Forelimb muscle (tissue), 1 donor: ENCODE measurements at regions not wholly inside any gene's neighbourhood (a gene's known extent, or its start where the extent isn't known, plus 50 kb on each side); places are given as distances from the start of the nearest gene placed in this dataset.

Experiments
- DNase-seq: peaks from one replicate; pipeline ENCODE4 v3.0.0-alpha.2; 2013; ENCODE audit warnings: low read depth

- no peak for DNase-seq
Observed at GRCh38 chr12:115700896-115701465, 576.5 kb downstream of the MED13L start.

DNA sequence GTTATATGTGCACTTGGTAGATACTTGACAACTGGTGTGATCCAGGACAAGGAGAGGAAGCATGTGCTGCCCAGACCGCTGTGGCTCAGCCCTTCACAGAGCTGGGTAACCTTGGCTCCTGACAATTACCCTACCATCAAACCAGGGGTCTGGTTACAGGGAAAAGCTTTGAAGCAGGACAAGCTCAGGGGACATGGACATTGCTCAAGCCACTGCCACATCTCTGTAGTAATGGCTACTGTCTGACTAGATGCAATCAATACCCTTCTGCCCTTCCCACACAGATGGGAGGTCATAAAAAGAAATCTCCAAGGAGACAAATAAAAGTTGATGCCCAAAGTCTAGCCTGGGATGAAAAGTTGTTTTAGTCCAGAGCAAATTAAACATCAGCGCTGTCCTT, 577.4 kb downstream of the MED13L start:
- no peak for DNase-seq

- DNase-seq, result no peak
Observed at GRCh38 chr12:115698257-115698656, 579.2 kb downstream of the MED13L start.

GRCh38 chr12:115697340-115697739, 580.2 kb downstream of the MED13L start:
- DNase-seq, result no peak

DNA sequence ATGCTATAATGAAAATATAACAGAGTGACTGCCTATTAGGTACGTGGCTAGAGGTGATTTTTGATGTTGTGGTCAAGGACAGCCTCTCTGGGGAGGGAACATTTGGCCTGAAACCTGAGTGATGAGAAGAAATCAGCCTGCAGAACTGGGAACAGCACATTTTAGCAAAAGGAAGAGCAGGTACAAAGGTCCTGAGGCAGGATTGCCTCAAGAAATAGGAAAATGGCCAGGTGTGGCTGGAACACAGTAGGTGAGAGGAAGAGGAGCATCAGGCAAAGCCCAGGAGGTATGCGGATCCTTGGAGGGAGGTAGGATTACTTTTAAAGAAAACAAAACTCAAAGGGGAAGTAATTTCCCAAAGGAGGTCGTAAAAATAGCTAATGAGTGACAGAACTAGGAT, 582.9 kb downstream of the MED13L start:
- DNase-seq, result no peak

DNA sequence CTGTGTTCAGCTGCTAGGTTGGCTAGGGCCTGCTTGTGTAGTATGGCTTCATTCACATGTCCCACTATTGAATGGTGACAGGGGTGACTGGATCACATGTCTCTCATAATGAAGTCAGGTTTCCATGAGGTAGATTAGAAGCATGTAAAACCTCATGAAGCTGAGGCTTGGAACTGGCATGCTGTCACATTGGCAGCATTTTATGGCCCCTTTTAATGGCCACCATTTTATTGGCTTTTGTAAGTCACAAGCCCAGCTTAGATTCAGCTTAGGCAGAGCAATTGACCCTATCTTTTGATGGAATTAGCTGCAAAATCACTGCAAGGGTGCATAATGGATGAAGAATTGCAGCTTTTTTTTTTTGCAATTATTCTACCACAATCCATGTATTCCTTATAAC, 583.5 kb downstream of the MED13L start:
- no peak for DNase-seq

DNA sequence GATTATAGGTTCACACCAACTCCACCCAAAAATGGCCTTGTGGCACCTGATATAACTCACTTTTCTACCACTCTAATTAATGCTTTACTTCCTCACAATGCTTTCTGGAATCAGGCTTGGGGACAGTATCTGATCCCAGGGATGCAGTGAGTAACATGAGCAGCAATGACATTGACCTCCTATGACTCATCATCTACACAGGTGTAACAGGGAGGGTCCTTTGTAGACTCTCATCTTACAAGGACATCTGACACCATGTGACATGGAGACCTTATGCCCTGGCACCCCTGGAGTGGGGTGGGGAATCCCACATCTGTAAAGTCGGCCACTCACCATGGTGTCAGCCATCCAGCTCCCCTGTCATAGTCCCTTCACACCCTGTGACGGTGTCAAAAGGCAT, 586.4 kb downstream of the MED13L start:
- DNase-seq, result no peak

- DNase-seq, result no peak
Observed at GRCh38 chr12:115687094-115687493, 590.4 kb downstream of the MED13L start.

DNA sequence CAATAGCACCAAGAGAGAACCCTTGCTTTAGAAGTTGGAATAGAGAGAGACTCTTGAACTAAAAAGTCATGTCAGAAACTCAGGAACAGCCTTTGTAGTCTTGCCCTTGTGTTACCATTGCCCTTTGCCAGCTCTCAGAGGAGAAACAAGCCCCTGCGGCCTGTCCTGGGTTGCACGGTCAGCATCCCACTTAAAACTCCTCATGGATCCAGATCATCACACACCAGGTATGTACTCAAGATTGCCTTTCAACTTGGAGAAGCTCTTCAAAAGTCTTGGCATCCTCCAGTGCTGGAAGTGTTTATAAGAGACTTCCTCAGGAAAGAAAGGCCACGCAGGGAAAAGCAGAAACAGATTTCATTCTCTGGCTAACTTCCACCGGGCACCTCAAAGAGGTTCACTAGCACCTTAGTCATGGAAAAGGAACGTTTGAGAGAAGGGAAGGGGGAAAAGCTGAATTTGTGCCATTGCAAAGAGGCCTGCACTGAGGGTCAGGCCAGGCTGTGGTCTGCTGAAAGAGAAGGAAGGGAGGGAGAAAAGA, 594.2 kb downstream of the MED13L start:
- DNase-seq, result no peak

DNA sequence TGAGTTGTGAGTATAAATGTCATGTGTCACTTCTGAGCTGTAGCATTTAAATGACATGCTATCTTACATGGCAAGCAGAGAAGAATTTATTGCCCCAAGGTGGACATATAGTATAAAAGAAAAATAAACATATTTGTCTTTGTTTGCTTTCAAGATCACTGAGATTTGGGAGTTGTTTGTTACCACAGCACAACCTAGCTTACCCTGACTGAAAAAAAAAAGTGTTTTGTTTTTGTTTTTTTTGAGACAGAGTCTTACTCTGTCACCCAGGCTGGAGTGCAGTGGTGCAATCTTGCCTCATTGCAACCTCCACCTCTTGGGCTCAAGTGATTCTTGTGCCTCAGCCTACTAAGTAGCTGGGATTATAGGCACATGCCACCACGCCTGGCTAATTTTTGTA, 596.5 kb downstream of the MED13L start:
- no peak for DNase-seq

DNA sequence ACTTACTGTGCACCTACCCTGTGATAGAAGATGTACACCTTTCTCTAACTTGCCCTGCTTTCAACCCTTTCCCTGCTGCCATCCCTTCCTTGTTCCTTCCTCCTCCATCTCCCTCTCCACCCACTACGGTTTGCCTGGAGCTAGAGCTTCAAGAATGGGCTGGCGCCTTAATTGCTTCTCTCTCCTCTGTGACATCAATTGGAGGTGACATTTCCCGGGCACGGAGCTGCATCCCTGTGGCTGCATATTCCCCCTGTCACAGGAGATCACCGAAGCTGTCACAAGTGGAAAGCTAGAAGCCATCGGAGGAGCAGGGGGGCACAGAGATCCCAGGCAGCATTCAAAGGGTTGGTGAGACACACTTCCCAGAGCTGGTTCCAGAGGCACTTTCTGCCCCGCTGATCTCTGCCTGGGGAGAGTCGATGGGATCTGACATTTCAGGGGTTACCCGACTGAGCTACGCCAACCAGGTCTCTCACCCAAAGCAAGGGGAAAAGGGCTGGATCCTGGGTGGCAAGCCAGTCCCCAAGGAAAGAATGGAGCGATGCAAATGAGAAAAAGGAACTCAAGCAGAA, 604.9 kb downstream of the MED13L start:
- no peak for DNase-seq

DNA sequence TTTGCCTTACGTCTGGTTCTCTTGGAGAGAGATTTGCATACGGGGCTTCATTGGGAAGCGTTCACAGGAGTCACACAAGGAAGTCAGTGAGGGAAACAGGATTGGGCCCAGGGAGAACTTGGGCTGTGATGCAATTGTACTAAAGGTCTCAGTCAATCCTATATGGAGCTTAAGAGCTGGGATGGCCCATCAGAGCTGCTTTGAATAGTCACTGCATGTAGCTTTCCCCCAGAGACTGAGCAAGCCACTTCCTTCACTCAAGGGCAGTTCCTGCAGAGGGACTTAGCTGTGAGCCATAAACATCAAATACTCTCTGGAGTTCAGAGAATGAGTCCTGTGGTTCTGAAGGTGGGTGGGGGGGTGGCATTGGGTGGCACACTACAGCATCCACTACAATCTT, 605.4 kb downstream of the MED13L start:
- no peak for DNase-seq

- DNase-seq, result no peak
Observed at GRCh38 chr12:115670869-115671268, 606.6 kb downstream of the MED13L start.

GRCh38 chr12:115667116-115667515, 610.4 kb downstream of the MED13L start:
- DNase-seq, result no peak

DNA sequence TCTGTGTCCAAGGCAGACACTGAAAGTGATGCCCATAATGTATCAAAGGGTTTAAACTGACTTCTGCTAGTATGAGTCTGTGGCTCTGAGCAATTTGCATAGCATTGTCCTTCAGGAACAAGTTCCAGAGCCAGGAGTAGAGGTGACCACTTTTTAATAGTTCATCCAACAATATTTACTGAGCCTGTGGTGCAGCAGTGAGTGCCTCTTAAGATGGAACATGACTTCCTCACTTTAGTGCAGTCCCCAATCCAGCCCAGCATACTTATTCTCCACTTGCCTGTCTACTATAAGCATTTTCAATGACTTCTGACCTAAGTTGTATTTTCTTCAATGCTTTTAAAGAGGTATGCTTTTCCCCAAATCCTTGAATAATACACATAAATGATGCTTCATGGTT, 611.3 kb downstream of the MED13L start:
- DNase-seq, result no peak

GRCh38 chr12:115661112-115661511, 616.4 kb downstream of the MED13L start:
- DNase-seq, result peak; percentile 13

DNA sequence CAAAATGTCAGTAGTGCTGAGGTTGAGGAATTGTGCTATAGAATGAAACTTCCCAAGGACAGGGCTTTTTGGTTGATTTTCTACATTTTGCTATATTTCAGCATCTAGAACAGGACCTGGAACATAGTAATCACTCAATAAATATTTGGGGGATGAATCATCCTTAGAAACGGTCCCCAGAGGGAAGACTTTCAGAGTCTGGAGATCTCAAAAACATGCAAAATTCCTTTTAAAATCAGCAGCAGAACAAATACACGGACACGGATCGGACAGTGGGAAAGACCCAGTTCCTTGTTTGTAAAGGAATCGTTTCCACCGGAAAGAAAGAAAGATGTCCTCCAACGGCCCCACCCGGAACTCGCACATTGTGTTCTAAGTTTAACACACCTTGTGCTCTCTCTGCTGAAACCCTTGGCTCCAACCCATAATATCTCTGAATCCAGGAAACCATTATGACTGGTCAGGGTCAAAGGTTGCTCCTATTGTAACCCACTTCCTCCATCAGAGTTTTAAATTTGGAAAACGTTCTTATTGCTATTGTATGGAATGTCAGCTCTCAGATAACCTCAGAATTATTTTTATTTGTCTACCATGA, 617.2 kb downstream of the MED13L start:
- no peak for DNase-seq

- DNase-seq, result no peak
Observed at GRCh38 chr12:115659422-115659821, 618.1 kb downstream of the MED13L start.

DNA sequence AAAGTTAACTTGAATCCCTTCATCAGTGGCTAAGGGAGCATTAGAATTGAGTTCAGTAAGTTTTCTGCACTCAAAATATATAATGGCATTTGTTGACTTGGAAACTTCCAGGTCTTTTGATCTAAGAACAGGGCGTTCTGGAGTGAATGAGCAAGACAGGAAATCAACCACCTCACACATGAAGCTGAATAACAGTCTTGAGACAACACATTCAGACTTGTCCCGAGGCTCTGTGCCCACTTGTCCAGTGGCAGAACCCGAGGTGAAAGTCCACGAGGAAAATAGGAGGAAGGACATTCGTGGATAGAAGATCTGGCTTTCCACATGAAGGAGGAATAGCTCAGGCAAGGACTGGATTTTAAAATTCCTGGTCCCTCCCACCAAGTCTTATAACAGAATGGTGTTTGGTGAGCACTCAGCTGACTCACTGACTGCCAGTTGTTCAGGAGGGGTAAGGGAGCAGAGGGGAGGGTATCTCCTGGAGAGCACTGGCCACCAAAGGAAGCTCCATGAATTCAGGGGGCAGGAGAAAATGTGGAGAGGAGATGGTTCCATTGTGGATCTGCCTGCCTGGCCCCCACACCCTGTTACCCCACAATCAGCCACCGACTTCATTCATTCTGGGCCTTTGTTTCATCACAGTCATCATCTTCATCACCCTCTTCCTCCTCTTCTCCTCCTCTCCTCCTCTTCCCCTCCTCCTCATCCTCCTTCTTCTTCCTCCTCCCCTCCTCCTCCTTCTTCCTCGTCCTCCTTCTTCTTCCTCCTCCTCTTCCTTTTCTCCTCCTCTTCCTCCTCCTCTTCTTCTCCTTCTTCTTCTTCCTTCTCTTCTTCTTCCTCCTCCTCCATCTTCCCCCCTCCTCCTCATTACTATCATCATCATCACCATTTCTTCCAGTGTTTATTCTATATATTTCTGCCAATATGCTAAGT, 620.1 kb downstream of the MED13L start:
- no peak for DNase-seq

DNA sequence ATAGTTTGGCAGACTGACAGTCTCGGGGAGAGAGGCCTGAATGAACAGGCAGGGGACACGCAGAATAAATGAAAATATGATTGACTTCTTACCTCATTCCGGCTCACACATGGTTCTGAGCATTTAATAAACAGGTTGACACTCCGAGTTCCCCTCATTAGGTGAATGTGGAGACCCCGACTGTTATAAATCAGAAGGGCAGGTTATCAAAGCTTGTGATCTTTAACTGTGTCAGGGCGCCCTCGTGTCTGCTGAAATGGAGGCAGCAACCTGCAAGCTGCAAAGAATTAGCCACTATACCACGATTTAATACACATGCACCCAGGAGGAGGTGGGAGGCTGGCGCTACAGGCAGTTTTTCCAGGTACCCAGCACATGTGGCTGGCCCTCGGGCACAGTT, 627.5 kb downstream of the MED13L start:
- no peak for DNase-seq

DNA sequence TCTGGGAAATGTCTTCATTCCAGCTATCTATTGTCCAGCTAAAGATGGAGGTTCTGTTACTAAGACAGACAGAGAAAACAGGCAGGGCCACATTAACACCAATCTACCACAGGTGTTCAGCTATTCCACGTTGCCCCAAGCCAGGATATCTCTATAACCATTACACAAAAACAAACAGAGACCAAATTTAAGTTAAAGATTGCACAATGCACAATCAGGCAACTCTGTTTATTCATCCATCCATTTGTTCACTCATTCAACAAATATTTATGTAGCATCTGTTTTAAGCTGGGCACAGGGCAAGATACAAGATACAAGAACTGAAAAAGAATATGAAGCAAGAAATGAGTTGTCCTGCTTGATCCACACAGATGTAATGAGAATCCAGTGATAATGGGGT, 629.0 kb downstream of the MED13L start:
- DNase-seq, result no peak

DNA sequence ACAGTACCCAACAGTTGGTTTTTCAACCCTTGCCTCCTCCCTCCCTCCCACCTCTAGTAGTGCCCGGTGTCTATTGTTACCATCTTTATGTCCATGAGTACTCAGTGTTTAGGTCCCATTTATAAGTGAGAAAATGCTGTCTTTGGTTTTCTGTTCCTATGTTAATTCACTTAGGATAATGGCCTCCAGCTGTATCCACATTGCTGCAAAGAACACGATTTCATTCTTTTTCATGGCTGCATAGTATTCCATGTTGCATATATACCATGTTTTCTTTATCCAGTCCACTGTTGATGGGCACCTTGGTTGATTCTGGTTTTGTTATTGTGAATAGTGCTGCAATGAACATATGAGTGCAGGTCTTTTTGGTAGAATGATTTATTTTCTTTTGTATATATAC, 631.3 kb downstream of the MED13L start:
- no peak for DNase-seq
